GM19452 (cell line): ENCODE measurements at regions not wholly inside any gene's neighbourhood (a gene's known extent, or its start where the extent isn't known, plus 50 kb on each side); places are given as distances from the start of the nearest gene placed in this dataset.

Experiments used
- ATAC-seq: cut with Tn5 transposase; IDR thresholded peaks from one replicate; pipeline ENCODE4 v1.9.1; 2021; ENCODE audit not compliant: unreplicated experiment

GRCh38 chr2:82879803-82880202 is 1579.3 kb downstream of the SUCLG1 start:
- no peak for ATAC-seq

DNA sequence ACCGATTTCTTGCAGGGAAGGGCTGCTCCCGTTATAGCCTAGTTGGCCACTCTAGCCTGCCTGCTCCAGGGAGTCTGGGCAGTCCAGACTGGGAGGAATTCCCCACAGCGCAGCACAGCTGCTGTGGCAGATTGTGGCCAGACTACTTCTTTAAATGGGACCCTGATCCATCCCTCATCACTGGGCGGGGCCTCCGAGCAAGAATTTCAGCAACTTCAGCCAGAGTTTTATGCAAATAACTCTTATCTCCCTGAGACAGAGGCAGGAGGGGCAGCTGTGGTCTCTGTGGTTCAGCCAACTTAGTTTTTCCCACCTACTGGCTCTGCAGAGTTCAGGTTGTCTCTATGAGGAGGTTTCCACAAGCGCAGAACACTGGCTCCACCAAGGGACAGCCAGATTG is 1583.2 kb downstream of the SUCLG1 start:
- ATAC-seq: no peak

- no peak for ATAC-seq
These were observed 1601.1 kb downstream of the SUCLG1 start for GRCh38 chr2:82857967-82858366.

DNA sequence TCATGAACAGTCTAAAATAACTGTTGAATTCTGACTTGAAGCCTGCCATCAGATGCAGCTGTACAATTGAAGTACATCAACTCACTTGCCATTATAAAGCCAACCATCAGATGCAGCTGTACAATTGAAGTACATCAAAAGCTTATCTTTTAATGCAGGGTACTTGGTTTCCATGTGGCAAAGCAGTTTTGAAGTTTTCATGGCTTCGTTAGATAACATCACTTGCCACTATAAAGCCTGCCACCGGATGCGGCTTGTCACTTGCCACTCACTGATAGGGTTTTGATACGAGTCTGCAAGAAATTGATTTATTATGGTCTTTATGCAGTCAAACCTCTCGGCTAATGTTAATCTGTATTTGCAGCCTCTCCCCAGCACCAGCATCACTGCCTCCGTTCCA is 1605.8 kb downstream of the SUCLG1 start:
- no peak for ATAC-seq

GRCh38 chr2:82852787-82853186 is 1606.3 kb downstream of the SUCLG1 start:
- ATAC-seq: no peak

DNA sequence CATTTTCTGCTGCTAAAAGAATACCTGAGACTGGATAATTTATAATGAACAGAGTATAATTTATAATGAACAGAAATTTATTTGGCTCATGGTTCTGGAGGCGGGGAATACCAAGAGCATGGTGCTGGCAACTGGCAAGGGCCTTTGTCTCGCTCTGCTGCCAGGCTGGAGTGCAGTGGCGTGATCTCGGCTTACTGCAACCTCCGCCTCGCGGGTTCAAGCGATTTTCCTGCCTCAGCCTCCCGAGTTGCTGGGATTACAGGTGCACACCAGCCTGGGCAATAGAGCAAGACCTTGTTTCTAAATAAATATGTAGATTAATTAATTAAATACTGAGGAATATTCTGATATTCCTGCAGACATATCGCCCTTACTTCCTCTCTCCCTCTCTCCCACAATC is 1610.8 kb downstream of the SUCLG1 start:
- no peak for ATAC-seq

- no peak for ATAC-seq
These were observed 1620.0 kb downstream of the SUCLG1 start for GRCh38 chr2:82839036-82839435.

GRCh38 chr2:82837588-82838304 is 1621.3 kb downstream of the SUCLG1 start:
- no peak for ATAC-seq

- ATAC-seq: no peak
These were observed 1624.2 kb downstream of the SUCLG1 start for GRCh38 chr2:82834893-82835292.

GRCh38 chr2:82827426-82827825 is 1631.7 kb downstream of the SUCLG1 start:
- no peak for ATAC-seq

DNA sequence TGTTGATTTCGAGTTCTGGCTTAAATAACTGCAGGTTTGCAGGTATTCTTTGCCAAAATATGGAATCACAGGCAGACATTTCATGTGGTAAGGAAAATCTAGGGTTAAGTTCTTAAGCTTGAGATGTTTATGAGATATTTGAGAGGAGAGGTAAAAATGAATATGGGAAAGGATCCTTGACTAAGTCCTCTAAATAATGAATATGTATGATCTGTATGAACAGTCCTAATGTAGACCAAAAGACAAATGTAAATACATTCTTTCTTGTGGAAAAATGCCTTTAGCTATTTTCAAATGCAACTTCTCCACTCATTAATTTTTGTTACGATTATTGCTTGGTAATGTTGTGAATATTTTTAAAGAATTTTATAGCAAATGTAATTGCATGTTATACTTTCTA is 1632.6 kb downstream of the SUCLG1 start:
- no peak for ATAC-seq

DNA sequence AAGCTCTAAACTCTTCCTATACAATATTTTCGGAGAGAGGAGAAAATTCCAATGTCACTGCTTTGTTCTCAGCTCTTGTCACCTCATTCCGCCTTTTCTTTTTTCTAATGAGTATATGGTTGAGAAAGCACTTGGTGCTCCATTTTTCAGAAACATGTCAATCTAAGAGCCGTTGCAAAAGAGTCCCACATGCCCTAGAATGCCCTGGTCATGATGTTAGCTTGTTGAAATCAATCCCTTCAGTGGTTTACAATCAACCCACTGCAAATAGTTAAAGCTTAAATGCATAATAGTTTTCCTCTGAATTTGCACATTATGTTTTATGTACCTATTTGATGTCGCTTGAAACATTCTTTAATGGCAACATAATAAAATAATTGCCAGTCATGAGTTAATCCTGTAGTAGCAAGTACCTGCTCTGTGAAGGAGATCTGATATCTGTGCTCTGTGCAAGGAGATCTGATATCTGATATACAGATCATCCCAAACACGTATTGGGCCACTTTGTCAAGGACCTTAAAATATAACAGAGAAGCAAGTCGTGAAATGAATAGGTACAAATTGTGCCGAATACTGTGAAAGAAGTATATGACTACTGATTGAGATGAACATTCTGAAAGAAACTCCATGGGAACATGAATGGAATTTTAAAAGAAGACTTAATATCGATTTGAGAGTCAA is 1633.5 kb downstream of the SUCLG1 start:
- ATAC-seq: no peak

DNA sequence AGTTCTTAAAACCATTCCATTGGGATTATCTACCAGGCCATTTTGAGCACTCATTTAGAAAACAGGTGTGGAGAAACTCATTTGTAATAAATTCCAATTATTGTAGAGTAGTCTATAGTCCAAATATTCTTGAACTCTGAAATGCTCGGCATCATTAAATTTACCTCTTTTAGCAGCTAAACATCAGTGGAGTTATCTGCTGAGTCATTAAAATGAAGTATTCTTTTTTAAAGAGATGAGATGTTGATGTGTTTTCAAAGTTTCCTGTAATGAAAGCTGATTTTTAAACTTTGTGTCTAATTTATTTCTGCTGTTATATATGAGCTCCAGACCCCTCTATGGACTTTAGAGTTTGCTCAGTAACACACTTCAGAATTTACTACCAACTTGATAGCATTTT is 1635.2 kb downstream of the SUCLG1 start:
- ATAC-seq: no peak

- ATAC-seq: no peak
These were observed 1639.1 kb downstream of the SUCLG1 start for GRCh38 chr2:82819951-82820350.

- ATAC-seq: no peak
These were observed 1644.9 kb downstream of the SUCLG1 start for GRCh38 chr2:82814146-82814545.

DNA sequence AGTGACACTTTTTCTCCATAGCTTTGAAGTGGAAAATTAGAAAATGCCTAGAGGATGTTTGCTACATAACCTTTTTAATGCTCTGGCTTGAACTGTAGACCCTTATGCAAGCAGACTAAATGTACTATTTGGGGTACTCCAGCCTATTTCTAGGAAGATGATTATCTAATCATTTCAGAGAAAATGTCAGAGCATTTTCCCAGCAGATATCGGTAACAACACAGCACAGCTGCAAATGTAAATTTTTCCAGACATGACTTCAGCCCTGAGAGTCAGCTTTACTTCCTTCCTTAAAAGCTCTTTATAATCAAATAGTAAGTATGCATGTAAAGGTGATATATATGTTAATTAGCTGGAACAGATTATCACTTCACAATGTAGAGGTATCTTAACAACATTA is 1647.1 kb downstream of the SUCLG1 start:
- no peak for ATAC-seq

GRCh38 chr2:82803307-82803706 is 1655.8 kb downstream of the SUCLG1 start:
- ATAC-seq: no peak

DNA sequence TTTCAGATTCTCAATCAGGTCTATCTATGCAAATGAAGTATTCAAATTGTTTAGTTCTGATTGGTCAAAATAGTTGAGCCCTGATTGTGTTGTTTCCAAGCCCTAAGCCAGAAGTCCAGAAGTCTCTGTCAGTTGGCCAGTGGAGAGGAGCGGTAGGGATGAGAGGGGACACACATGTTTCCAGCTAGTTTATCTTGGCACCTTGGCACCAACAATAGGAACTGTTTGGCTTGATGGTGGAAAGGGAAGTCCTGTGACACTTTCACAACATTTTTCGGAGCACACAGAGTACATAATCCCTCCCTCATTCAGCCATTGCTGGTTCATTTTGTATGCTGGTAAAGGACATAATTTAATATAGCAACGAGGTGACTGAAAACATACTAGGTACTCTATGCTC is 1661.6 kb downstream of the SUCLG1 start:
- no peak for ATAC-seq

GRCh38 chr2:82796132-82796531 is 1662.9 kb downstream of the SUCLG1 start:
- ATAC-seq: no peak

DNA sequence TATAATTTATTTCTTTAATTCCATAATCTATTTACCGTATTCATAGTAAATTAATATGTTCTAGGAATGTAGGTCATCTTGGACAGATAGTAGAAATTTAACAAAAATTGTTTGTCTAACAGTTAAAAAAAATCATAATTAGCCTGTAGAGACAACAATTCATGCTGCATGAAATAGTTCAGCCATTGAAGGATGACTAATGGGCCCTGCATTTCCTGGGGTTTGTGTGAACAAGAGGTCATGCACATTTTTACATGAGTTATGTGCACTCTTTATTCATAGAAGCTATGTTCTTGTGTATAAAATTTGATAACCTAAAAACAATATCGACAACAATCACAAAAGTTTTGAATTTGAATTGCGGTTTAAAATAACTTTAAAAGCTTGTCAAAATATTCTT is 1663.6 kb downstream of the SUCLG1 start:
- no peak for ATAC-seq

DNA sequence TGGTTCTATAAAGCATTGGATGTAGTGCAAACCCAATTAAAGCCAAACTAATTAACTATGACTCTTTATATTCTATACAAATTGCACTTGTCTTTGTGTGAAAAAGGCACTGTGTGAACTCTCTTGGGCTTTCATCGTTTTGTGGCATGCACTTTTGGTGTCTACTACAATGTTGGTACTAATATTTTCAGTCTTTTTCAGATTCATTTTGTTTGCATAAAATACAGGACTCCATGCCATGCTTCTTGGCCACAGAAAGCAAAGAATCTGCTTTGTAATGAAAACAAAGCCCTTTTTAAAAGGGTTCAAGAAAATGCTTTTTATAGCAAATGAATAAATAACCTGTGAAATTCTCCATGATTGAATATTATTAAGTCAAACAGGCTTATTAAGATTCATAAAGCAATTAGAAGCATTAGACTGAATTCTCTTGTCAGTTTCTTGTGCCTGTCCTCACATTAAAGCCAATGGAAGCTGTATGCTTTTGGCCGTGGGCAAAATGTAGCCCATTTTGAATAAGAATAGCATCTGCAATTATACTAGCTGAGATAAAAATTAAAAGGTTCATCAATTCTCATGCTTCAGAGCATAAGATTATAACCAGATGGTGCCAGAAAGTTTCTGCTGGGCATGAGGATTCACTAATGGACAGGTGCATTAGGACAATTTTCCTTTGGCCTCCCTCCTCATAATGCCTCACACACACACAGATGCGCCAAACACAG is 1665.2 kb downstream of the SUCLG1 start:
- ATAC-seq: no peak

- ATAC-seq: no peak
These were observed 1666.8 kb downstream of the SUCLG1 start for GRCh38 chr2:82792316-82792715.
